Choroid plexus epithelial cell (primary cell): ENCODE measurements at regions not wholly inside any gene's neighbourhood (a gene's known extent, or its start where the extent isn't known, plus 50 kb on each side); places are given as distances from the start of the nearest gene placed in this dataset.

Experiments
- DNase-seq: peaks from one replicate; pipeline ENCODE4 v3.0.0-alpha.2; 2010; ENCODE audit warnings: low read depth
- H3K4me3 ChIP-seq: 2 replicates; pipeline ENCODE4 v1.5.1; 2011; ENCODE audit warnings: low read depth, mild to moderate bottlenecking, control low read depth, low read length, moderate library complexity
- TF ChIP-seq, protein P1 (sequence below): conservative IDR thresholded peaks from 2 replicates; pipeline ENCODE4 v1.5.1; 2011; ENCODE audit warnings: low read depth, mild to moderate bottlenecking, control low read depth, inconsistent platforms, low read length, moderate library complexity

DNA sequence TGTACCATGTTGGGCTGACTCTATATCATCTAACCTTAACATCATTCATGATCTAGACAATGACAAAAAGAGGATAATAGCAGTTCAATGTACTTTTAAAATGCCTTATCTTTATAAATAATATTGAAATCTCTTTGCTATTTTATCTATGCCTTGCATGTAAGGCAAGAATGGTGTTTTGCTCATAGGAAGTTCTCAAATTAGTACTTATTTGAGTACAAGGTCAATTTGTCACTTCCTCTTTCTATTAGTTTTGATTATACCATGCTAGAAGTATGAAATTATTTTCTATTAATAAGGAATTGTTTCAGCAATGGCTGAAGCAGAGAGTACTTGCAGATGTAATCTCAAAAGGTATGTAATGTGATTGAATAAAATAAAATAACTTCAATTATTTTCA is 1285.4 kb upstream of the TENM4 start:
- H3K4me3 ChIP-seq, result no peak overlapping the region
- DNase-seq, result no peak
- TF ChIP-seq, protein P1, sequence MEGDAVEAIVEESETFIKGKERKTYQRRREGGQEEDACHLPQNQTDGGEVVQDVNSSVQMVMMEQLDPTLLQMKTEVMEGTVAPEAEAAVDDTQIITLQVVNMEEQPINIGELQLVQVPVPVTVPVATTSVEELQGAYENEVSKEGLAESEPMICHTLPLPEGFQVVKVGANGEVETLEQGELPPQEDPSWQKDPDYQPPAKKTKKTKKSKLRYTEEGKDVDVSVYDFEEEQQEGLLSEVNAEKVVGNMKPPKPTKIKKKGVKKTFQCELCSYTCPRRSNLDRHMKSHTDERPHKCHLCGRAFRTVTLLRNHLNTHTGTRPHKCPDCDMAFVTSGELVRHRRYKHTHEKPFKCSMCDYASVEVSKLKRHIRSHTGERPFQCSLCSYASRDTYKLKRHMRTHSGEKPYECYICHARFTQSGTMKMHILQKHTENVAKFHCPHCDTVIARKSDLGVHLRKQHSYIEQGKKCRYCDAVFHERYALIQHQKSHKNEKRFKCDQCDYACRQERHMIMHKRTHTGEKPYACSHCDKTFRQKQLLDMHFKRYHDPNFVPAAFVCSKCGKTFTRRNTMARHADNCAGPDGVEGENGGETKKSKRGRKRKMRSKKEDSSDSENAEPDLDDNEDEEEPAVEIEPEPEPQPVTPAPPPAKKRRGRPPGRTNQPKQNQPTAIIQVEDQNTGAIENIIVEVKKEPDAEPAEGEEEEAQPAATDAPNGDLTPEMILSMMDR, result no peak

GRCh38 chr11:80724366-80724765 is 1283.5 kb upstream of the TENM4 start:
- TF ChIP-seq, protein P1, result no peak
- no peak overlapping the region for H3K4me3 ChIP-seq
- no peak for DNase-seq

GRCh38 chr11:80722629-80723028 is 1281.8 kb upstream of the TENM4 start:
- peak; percentile 30 for DNase-seq

GRCh38 chr11:80720295-80720694 is 1279.5 kb upstream of the TENM4 start:
- DNase-seq, result no peak
- TF ChIP-seq, protein P1, result no peak
- no peak overlapping the region for H3K4me3 ChIP-seq

More at GRCh38 chr11:80722629-80723028, 1281.8 kb upstream of the TENM4 start:
- no peak overlapping the region for H3K4me3 ChIP-seq
- TF ChIP-seq, protein P1, result no peak

- no peak for DNase-seq
- TF ChIP-seq, protein P1, result no peak
- no peak overlapping the region for H3K4me3 ChIP-seq
Observed at GRCh38 chr11:80719292-80719646, 1278.4 kb upstream of the TENM4 start.

DNA sequence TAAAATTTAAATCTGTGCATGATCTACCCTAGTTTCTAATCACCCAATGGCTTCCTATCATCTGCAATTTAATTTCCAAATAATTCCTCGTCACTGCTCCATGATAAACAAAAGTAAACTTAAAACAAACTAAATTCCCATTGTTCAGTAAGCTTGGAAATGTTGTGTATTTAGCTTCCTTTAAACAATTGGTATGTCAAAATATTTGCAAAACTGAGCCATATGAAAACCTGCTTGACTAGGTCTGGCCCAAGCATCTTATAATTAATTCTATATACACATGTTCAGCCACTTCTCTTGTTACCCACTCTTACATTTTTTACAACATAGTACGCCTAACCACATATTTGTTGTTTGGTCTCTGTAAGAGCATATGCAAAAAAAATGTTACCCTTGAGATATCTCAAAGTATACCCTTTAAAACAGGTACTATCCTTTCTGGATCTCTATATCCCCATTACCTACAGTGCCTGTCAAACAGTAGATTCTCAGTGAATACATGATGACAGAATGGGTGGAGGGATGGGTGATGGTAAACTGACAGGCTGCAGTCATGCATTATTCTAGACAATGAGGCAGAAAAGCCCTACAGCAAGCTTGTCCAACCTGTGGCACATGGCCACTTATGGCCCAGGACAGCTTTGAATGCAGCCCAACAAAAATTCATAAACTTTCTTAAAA is 1277.9 kb upstream of the TENM4 start:
- H3K4me3 ChIP-seq, result no peak overlapping the region
- TF ChIP-seq, protein P1, result no peak
- DNase-seq, result no peak

GRCh38 chr11:80702264-80702663 is 1261.4 kb upstream of the TENM4 start:
- TF ChIP-seq, protein P1, result no peak
- no peak overlapping the region for H3K4me3 ChIP-seq
- peak; percentile 9 for DNase-seq
